ENCODE measurements at regions not wholly inside any gene's neighbourhood (a gene's known extent, or its start where the extent isn't known, plus 50 kb on each side); places are given as distances from the start of the nearest gene placed in this dataset.

DNA sequence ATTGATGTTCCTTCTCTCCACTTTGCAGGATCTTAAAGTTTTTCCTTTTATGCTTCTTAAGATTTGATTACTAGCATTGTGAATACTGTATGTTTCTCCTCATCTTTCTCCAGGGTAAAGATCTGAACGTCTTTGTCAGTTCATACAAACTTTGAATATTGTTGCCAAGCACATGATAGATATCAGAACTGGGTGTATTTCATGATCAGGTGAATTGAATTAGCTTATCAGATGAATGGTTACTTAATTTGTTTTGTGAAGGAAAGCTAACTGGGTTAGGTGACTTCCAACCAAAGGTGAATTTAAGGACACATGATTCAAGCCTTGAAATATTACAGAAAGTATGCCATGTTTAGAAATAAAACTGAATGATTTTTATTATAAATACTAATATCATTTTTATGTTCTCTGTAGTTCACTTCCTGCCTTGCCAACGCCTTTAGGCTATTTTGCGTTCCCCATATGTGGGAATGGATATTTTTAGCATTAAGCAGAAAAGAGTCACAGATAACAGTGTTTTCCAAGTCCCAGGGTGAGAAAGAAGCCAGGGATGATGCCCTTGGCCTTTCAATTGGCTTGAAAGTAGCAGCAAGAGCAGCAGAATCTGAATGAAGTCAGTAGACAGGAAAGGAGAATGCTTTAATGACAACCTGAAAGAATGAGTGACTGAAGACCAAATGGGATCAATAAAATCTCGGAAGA is 752.1 kb downstream of the NCAM2 start:
- DNase-seq (no peak), ATAC-seq (no peak)
- no peak overlapping the region for H3K4me3 ChIP-seq
- H3K27ac ChIP-seq: no peak overlapping the region
- H3K9me3 ChIP-seq: peaks cover 0 to 7% (median 0%) of the 10 kb centered on the region in 12 donors
- 45 to 55% (median 51%) methylated on average over 4 of the region's 4 CpGs for WGBS, 4 donors
- no peaks in the 10 kb centered on the region for H3K4me1 ChIP-seq
- intact Hi-C loops (cut with DNase I): no loop called here
- H3K36me3 ChIP-seq: no peaks in the 10 kb centered on the region
- H3K27me3 ChIP-seq: no peaks in the 10 kb centered on the region
- no peak for TF ChIP-seq POLR2A (IDR thresholded peaks at IDR 0.05)
- TF ChIP-seq, protein P1, sequence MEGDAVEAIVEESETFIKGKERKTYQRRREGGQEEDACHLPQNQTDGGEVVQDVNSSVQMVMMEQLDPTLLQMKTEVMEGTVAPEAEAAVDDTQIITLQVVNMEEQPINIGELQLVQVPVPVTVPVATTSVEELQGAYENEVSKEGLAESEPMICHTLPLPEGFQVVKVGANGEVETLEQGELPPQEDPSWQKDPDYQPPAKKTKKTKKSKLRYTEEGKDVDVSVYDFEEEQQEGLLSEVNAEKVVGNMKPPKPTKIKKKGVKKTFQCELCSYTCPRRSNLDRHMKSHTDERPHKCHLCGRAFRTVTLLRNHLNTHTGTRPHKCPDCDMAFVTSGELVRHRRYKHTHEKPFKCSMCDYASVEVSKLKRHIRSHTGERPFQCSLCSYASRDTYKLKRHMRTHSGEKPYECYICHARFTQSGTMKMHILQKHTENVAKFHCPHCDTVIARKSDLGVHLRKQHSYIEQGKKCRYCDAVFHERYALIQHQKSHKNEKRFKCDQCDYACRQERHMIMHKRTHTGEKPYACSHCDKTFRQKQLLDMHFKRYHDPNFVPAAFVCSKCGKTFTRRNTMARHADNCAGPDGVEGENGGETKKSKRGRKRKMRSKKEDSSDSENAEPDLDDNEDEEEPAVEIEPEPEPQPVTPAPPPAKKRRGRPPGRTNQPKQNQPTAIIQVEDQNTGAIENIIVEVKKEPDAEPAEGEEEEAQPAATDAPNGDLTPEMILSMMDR (IDR thresholded peaks at IDR 0.05): no peak

DNA sequence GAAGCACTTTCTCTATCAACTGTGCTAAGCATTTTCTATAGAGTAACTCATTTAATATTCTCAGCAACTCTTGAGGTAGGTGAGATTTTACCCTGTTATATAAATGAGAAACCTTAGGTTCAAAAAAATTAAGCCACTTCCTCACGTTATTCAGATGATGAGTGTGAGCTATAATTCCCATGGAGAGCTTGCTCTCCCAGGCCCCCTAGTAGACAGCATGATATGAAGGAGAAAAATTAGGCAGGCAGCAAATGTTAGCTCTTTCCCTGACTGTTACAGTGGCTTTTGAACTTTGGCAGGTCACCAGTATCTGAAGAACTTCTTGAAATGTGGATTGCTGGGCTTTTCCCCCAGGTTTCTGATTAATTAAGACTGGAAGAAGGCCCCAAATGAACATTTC is 753.1 kb downstream of the NCAM2 start:
- DNase-seq (no peak), ATAC-seq (no peak)
- Histone ChIP-seq H3K36me3 (no peaks in the 10 kb centered on the region), H3K9me3 (peaks cover 0 to 5% (median 0%) of the 10 kb centered on the region in 12 donors), H3K4me1 (no peaks in the 10 kb centered on the region), H3K4me3 (no peak overlapping the region), H3K27ac (no peak overlapping the region), H3K27me3 (no peaks in the 10 kb centered on the region)
- intact Hi-C loops (cut with DNase I): no loop called here
- TF ChIP-seq, protein P1 (IDR thresholded peaks at IDR 0.05): peak in 2 of 12 donors; percentile 41 to 62
- no peak for TF ChIP-seq POLR2A (IDR thresholded peaks at IDR 0.05)
- 18 to 54% (median 41%) methylated on average over 1 of the region's 1 CpG for WGBS, 4 donors

DNA sequence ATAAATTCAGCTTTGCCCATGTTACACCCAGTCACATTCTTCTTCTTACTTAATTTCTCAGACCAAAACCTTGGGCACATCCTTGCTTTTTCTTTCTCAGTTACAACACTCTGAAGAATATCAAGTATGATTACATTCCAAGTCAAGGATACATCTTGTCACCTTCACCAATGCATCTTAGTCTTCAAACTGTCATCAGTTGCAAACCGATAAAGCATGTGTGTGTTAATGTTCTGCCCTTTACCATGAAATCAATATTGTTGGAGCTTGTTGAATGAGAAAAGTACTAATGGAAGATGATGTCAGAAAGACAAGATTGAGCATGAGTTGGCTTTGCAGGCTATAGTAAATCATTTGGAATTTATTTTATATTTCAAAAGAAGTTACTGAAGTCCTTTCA is 764.6 kb downstream of the NCAM2 start:
- ATAC-seq (no peak), DNase-seq (no peak)
- no peak for TF ChIP-seq POLR2A (IDR thresholded peaks at IDR 0.05)
- TF ChIP-seq, protein P1 (IDR thresholded peaks at IDR 0.05): no peak
- Histone ChIP-seq H3K36me3 (no peaks in the 10 kb centered on the region), H3K27me3 (no peaks in the 10 kb centered on the region), H3K27ac (no peak overlapping the region), H3K4me3 (no peak overlapping the region), H3K9me3 (no peaks in the 10 kb centered on the region), H3K4me1 (no peaks in the 10 kb centered on the region)
- intact Hi-C loops (cut with DNase I): no loop called here
- WGBS, 4 donors: 44 to 88% (median 82%) methylated on average over 1 of the region's 1 CpG

DNA sequence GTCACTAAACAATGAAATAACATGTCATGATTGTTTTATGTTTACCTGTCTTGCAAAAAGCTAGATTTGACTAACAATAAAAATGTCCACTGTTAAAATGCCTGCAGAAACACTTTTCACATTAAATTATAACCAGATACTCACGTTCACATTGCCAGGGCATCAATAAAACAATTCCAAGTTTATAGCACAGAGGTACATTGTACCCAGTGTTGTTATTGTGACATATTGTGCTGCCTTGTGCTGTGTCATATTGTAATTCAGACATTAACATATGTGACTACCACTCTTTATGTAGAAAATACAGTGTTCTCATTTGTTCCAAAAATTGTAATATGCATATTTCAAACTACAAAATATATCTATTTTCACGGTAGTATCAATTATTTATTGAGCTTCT is 766.1 kb downstream of the NCAM2 start:
- TF ChIP-seq POLR2A (IDR thresholded peaks at IDR 0.05): no peak
- TF ChIP-seq, protein P1 (IDR thresholded peaks at IDR 0.05): no peak
- H3K27ac ChIP-seq: no peak overlapping the region
- H3K4me3 ChIP-seq: no peak overlapping the region
- intact Hi-C loops (cut with DNase I): no loop called here
- no peak for ATAC-seq
- WGBS, 4 donors: 63 to 80% (median 69%) methylated on average over 2 of the region's 2 CpGs
- H3K27me3 ChIP-seq: no peaks in the 10 kb centered on the region
- no peaks in the 10 kb centered on the region for H3K36me3 ChIP-seq
- no peak for DNase-seq
- H3K4me1 ChIP-seq: no peaks in the 10 kb centered on the region
- H3K9me3 ChIP-seq: peaks cover 0 to 8% (median 0%) of the 10 kb centered on the region in 12 donors
